HEK293T (cell line): ENCODE measurements at regions not wholly inside any gene's neighbourhood (a gene's known extent, or its start where the extent isn't known, plus 50 kb on each side); places are given as distances from the start of the nearest gene placed in this dataset.

Experiments
- ARNT ChIP-seq: fragments of 450-650 bp; IDR thresholded peaks from 2 replicates; pipeline ENCODE4 v1.6.1; 2017; ENCODE audit warnings: mild to moderate bottlenecking
- BHLHE40 ChIP-seq: fragments of 450-650 bp; IDR thresholded peaks from 2 replicates; pipeline ENCODE4 v1.6.1; 2016; ENCODE audit warnings: mild to moderate bottlenecking, moderate library complexity, borderline replicate concordance
- CTBP1 ChIP-seq: fragments of 450-650 bp; IDR thresholded peaks from 2 replicates; pipeline ENCODE4 v1.6.1; 2016; ENCODE audit warnings: borderline replicate concordance
- ELF4 ChIP-seq: fragments of 450-650 bp; IDR thresholded peaks from 2 replicates; pipeline ENCODE4 v1.6.1; 2017; ENCODE audit warnings: antibody characterized with exemption
- FOXA1 ChIP-seq: fragments of 450-650 bp; IDR thresholded peaks from 2 replicates; pipeline ENCODE4 v1.6.1; 2016; ENCODE audit warnings: mild to moderate bottlenecking
- FOXM1 ChIP-seq: fragments of 450-650 bp; IDR thresholded peaks from 2 replicates; pipeline ENCODE4 v1.6.1; 2017; ENCODE audit warnings: mild to moderate bottlenecking, borderline replicate concordance
- HDGF ChIP-seq: fragments of 450-650 bp; IDR thresholded peaks from 2 replicates; pipeline ENCODE4 v1.6.1; 2017; ENCODE audit warnings: antibody characterized with exemption, borderline replicate concordance
- SP1 ChIP-seq: fragments of 450-650 bp; IDR thresholded peaks from 2 replicates; pipeline ENCODE4 v1.6.1; 2017
- TARDBP ChIP-seq: fragments of 450-650 bp; IDR thresholded peaks from 2 replicates; pipeline ENCODE4 v1.6.1; 2016
- ZNF384 ChIP-seq: fragments of 450-650 bp; IDR thresholded peaks from 2 replicates; pipeline ENCODE4 v1.6.1; 2016
- TF ChIP-seq, protein P1 (sequence below): fragments of 450-650 bp; IDR thresholded peaks from 2 replicates; pipeline ENCODE4 v1.6.1; 2016

DNA sequence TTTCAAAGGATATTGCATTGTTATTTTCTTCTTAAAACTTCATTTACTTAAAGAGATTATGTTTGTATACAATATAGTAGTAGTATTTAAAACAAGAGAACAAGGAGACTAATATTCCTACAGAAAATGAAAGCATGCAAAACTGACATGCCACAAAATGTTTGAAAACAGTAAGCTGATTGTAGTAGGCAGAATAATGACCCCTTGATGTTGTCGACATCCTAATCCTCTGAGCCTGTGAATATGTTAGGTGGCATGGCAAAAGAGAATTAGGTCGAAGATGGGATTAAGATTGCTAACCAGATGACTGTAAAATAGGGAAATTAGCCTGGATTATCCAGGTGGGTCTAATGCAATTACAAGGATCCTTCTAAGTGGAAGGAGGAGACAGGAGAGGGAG, 522.2 kb upstream of the NR3C2 start:
- TF ChIP-seq HDGF (no peak), ELF4 (no peak), CTBP1 (no peak), FOXM1 (no peak), ARNT (no peak), SP1 (no peak), BHLHE40 (no peak), TARDBP (no peak), FOXA1 (no peak), ZNF384 (no peak)
- TF ChIP-seq, protein P1, sequence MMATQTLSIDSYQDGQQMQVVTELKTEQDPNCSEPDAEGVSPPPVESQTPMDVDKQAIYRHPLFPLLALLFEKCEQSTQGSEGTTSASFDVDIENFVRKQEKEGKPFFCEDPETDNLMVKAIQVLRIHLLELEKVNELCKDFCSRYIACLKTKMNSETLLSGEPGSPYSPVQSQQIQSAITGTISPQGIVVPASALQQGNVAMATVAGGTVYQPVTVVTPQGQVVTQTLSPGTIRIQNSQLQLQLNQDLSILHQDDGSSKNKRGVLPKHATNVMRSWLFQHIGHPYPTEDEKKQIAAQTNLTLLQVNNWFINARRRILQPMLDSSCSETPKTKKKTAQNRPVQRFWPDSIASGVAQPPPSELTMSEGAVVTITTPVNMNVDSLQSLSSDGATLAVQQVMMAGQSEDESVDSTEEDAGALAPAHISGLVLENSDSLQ, result no peak
